AG09319 (cell line): ENCODE measurements at regions not wholly inside any gene's neighbourhood (a gene's known extent, or its start where the extent isn't known, plus 50 kb on each side); places are given as distances from the start of the nearest gene placed in this dataset.

Source experiments
- DNase-seq: peaks from one replicate; pipeline ENCODE4 v3.0.0-alpha.2; 2010; ENCODE audit warnings: low read depth; ENCODE audit errors: extremely low read depth
- TF ChIP-seq, protein P1 (sequence below): IDR thresholded peaks from 2 replicates; pipeline ENCODE4 v1.5.1; 2011; ENCODE audit warnings: low read depth, mild to moderate bottlenecking, inconsistent platforms, low read length, moderate library complexity

DNA sequence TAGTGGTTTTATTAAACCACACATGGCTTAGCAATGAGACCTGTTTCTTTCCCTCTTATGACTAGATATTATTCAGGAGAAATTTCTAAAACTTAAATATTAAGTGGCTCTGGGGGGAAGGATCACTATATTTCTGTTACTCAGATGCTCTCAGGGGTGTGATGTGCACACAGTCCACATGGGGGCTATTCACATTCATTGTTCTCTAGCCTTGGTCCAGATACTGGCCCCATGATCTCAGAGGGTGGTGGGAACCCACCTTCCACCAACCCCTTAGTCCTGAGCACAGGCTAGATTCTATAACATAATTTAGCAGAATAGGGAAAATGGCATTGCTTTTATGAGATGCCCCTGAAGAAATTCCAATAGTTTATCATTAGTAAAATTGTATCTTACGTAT is 149.0 kb upstream of the ST8SIA2 start:
- TF ChIP-seq, protein P1, sequence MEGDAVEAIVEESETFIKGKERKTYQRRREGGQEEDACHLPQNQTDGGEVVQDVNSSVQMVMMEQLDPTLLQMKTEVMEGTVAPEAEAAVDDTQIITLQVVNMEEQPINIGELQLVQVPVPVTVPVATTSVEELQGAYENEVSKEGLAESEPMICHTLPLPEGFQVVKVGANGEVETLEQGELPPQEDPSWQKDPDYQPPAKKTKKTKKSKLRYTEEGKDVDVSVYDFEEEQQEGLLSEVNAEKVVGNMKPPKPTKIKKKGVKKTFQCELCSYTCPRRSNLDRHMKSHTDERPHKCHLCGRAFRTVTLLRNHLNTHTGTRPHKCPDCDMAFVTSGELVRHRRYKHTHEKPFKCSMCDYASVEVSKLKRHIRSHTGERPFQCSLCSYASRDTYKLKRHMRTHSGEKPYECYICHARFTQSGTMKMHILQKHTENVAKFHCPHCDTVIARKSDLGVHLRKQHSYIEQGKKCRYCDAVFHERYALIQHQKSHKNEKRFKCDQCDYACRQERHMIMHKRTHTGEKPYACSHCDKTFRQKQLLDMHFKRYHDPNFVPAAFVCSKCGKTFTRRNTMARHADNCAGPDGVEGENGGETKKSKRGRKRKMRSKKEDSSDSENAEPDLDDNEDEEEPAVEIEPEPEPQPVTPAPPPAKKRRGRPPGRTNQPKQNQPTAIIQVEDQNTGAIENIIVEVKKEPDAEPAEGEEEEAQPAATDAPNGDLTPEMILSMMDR, result no peak
- DNase-seq, result no peak

DNA sequence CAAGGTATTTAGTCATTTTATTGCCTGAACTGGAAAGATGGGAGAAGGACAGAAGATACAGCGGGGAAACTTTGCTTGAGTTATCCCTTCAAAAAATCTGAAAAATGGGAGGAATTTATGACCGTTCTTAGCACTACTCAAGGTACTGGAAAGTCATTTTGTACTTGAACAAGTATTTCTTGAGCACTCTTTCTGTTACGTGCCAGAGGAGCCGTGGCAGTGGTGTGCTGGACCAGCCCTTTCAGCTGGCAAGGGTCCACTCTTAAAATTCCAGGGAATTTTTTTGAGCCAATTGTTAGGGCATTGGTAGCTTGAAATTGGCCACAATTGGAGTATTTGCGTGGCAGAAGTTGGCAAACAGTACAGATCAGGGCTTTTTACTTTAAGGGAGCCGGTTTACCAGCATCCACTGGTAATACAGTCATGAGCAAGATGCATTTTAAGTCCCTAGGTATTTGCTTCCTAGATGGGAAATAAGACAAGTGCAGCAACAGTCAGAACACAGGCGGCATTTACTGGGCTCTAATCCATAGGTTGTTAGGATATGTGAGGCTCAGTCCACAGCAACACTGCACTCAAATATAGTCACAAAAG is 145.9 kb upstream of the ST8SIA2 start:
- TF ChIP-seq, protein P1, result no peak
- no peak for DNase-seq

DNA sequence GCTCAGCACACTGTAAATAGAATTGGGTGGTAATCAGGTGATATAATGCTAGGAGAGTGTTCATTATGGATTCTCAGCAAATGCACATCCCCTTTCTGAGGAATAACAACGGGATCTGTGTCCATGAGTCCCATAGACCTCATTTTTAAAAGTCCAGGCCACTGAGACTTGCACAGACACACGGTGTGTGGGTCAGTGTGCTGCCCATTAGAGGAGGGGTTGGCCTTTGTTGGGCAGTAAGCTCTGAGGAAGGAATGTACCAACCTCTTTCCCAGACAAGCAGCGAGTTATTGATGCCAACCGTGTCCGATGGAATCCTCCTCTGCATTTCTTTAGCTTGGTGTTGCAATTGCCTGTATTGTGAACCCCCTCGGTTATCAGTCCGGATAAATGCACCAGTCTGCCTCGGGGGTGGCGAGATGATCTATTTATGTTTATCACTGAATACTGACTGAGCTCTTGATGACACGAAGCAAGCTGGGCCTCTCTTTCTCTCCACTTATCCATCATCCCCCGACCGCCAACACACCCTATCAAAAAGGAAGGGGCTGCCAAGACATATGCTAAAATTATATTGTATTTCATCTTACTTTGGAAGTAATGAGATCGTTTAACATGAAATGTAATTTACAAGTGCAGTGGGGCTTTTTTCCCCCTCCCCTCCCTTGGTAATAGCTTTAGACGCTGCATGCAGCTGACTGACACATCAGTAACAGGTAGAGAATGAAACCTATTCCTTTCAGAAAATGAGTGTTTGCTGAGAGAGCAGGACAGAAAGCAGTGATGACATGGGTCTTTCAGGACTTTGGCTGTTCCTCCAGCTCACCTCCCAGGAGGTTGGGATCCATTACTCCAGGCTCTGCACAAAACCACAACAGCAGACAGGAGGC is 126.6 kb upstream of the ST8SIA2 start:
- TF ChIP-seq, protein P1, result no peak
- no peak for DNase-seq

DNA sequence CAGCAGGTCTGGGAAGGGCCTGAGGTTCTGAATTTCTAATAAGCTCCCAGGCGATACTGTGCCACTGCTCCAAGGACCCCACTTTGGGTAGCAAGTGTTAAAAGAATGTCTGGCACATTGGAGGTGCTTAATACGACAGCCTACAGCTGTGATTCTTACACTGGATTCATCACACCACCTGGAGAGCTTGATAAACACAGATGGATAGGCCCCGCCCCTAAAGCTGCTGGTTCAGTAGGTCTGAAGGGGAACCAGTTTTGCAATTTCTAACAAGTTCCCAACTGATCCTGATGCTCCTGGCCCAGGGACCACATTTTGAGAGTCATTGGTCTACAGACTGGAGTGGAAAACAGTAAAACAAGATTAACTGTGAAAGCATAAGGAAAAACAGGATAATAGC is 124.8 kb upstream of the ST8SIA2 start:
- DNase-seq, result no peak
- TF ChIP-seq, protein P1, result no peak

DNA sequence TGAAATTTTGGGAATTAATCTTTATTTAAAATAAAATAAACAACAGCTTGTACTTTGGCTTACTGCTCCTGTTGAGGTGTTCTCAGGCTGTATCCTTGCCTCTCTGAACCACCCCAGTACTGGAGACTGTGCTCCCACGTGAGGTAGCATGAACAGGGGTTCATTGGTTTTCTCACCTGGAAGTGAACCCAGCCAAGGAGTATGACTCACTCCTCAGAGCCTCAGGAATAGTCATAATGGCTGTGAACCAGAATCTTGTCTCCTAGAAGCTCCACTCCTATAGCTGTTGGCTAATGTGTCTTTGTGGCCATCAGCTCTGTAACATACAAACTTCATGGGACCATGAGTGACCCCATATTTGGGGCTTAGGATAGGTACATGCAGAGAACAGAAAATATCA is 122.5 kb upstream of the ST8SIA2 start:
- DNase-seq, result no peak
- TF ChIP-seq, protein P1, result no peak

DNA sequence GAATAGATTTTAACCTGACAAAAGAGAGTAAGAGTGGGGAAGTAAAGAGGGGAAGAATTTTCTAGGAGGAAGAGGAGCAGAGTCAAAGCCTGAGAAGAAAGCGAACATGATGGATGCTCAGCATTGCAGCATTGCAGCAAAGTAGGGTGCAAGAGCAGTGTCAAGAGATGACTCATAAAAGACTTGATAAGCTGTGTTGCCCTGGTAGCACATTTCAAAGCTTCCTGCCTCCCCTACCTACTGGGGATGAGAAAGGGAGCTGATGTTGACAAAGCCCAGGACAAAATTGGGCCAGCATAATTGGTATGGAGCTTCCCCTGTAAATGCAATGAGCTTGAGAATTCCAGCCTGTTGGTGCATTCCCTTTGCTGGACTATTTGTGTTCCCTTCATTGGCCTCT is 121.6 kb upstream of the ST8SIA2 start:
- no peak for DNase-seq
- TF ChIP-seq, protein P1, result no peak

DNA sequence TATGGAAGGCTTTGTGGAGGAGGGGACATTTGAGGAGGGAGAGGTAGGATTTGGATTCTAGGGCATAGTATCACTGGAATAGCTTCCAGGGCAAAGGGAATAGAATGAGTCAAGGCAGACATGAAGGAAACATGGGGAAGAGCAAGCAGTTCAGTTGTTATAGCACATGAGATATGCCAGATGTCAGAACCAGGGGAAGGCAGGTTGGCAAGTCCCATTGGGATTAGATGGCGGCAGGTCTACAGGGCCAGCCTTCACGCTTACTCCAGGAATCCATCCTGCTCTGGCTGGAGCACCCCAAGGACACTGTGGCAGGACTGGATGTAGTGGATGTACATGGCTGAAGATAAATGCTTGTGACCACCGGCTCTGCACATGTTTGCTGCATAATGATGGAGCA is 120.4 kb upstream of the ST8SIA2 start:
- DNase-seq, result no peak
- TF ChIP-seq, protein P1, result no peak
